Stomach (tissue), 4 donors: ENCODE measurements at regions not wholly inside any gene's neighbourhood (a gene's known extent, or its start where the extent isn't known, plus 50 kb on each side); places are given as distances from the start of the nearest gene placed in this dataset.

ENCODE experiments used
- EP300 ChIP-seq: sonication (generic); formaldehyde crosslinking; IDR thresholded peaks from one replicate; pipeline ENCODE4 v1.6.1; 2017; ENCODE audit warnings: antibody characterized with exemption
- POLR2A ChIP-seq, 4 donors: fragments of 450-650 bp; IDR thresholded peaks; one replicate each; pipeline ENCODE4 v1.6.1; 2016; ENCODE audit warnings: antibody characterized with exemption in 4 of 4, control low read depth in 2 of 4, mild to moderate bottlenecking in 1 of 4, moderate library complexity in 1 of 4
- TF ChIP-seq, protein P1 (sequence below), 7 experiments: fragments of 450-650 bp in 4 of 7; fragments of 200-600 bp in 3 of 7; sonication (generic) in 3 of 7; IDR thresholded peaks; one replicate each; pipeline ENCODE4 v1.5.1; 2016 to 2019; ENCODE audit warnings: antibody characterized with exemption in 7 of 7, control low read depth in 2 of 7, mild to moderate bottlenecking in 1 of 7

DNA sequence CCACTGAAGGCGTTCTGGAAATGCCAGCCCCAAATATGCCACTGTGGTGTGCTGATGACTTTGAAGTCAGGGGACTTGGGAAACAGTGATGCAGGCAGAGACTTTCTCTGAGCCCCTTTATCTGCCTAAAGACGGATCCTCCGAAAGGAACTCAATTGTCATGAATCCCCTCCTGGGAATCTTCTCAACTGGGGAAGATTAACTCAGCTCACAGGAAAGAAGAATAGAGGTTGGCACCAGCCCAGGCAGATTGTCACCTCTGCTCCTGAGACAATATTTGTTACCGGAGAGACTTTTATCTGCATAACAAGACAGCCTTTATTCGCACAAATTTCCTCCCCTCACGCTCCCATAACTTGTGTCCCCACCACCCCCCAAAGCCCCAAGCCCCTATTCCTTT, 414.4 kb downstream of the FUT8 start:
- TF ChIP-seq POLR2A (IDR thresholded peaks at IDR 0.05) (no peak), EP300 (no peak)
- TF ChIP-seq, protein P1, sequence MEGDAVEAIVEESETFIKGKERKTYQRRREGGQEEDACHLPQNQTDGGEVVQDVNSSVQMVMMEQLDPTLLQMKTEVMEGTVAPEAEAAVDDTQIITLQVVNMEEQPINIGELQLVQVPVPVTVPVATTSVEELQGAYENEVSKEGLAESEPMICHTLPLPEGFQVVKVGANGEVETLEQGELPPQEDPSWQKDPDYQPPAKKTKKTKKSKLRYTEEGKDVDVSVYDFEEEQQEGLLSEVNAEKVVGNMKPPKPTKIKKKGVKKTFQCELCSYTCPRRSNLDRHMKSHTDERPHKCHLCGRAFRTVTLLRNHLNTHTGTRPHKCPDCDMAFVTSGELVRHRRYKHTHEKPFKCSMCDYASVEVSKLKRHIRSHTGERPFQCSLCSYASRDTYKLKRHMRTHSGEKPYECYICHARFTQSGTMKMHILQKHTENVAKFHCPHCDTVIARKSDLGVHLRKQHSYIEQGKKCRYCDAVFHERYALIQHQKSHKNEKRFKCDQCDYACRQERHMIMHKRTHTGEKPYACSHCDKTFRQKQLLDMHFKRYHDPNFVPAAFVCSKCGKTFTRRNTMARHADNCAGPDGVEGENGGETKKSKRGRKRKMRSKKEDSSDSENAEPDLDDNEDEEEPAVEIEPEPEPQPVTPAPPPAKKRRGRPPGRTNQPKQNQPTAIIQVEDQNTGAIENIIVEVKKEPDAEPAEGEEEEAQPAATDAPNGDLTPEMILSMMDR (IDR thresholded peaks at IDR 0.05) = no peak
